GM21576 (cell line): ENCODE measurements at regions not wholly inside any gene's neighbourhood (a gene's known extent, or its start where the extent isn't known, plus 50 kb on each side); places are given as distances from the start of the nearest gene placed in this dataset.
"Not testable (repeated sequence)": the region's sequence is repeated elsewhere in the genome, so short reads cannot be mapped to it uniquely, and the experiment has no call there.

ENCODE experiments used
- ATAC-seq: cut with Tn5 transposase; IDR thresholded peaks from one replicate; pipeline ENCODE4 v1.9.1; 2021; ENCODE audit warnings: mild to moderate bottlenecking, moderate library complexity; ENCODE audit not compliant: unreplicated experiment

DNA sequence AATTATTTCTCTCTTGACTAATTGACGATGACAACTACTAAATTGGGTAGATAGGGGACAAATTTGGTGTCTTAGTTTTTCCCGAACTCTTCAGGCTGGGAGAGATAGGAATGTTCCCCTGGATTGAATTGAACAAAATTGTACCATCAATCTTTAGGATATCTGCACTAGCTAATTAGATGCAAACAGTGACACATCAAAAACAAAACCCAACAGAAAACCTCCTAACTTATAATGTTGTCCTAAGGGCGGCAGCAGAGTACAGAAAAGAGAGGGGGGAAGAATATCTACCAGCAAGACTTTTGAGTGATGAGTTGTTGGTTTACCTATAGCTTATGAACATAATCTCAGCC, 342.9 kb downstream of the INSIG2 start:
- ATAC-seq = no peak

DNA sequence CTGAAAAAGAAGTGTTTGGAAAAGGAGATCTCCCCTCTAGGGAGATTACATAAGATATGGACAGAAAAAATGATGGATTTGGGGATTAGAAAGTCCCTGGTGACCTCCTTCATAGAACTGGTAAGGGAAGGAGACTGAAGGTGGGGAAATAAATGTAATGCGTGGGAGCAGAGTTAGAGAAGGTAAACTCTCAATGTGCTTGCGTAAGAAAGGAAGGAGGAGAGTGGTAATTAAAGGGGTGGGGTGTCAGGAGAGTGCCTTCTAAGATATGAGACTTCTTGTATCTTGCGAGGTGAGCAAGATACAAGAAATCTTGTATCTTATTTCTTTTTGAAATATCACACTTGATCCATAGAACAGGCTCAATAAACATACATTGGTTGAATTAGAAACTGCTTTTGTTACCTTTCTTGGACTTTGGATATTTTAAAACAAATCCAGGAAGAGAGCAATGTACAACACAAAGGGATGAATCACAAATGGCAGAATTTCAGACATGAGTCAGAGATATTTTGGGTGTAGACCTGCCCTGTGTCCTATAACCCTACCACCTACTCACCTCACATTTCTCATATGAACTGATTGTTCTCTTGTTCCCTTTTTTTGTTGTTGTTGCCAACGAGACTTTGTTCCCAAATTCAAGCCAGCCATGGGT, 342.4 kb downstream of the INSIG2 start:
- no peak for ATAC-seq

DNA sequence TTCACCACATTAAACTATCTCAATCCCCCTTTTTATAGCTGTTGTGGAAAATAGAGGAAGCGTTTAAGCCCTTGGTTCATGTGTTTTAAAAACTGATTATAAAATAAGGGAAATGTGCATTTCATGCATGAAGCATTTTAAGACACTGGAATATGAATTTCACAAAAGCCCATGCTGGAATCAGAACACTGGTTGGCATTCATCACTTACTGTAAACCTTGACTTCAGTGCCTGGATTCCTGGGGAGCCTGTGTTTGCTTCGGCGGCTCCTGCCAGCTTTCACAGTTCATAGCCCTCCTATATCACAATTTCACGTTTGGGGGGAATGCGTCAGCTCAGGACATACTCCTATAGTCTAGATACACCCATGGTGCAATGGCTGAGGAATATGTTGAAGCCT, 336.9 kb downstream of the INSIG2 start:
- no peak for ATAC-seq

DNA sequence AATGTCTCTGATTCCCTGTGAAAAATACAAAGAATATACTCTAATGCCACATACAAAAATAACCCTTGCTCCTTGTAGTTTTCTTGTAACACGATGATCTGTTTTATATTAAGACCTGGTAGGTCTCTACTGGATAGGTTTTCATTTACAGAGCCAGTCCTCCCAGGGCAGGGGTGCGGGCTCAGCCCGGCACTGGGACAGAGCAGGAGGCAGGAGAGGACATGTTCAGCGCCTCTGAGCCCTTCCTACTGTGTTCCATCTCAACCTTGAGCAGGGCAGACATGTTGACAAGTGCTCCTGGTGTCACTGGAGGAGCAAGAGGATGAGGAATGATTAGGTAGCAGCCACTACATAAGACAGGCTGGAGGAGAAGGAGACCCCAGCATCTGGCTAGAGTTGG, 335.5 kb downstream of the INSIG2 start:
- no peak for ATAC-seq

DNA sequence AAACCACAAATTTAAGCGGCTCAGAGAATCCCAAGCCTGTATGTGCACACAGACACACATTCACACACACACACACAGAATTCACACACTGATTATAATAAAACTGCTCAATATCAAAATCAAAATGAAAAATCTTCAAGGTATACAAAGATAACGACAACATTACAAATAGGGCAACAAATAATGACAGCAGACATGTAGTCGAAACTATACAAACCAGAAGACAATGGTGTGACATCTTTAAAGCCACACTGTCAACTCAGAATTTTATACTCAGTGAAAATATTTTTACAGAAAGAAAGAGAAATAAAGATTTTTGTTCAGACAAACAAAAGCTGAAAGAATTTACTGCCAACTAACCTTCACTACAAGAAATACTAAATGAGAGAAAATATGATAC, 333.4 kb downstream of the INSIG2 start:
- no peak for ATAC-seq

DNA sequence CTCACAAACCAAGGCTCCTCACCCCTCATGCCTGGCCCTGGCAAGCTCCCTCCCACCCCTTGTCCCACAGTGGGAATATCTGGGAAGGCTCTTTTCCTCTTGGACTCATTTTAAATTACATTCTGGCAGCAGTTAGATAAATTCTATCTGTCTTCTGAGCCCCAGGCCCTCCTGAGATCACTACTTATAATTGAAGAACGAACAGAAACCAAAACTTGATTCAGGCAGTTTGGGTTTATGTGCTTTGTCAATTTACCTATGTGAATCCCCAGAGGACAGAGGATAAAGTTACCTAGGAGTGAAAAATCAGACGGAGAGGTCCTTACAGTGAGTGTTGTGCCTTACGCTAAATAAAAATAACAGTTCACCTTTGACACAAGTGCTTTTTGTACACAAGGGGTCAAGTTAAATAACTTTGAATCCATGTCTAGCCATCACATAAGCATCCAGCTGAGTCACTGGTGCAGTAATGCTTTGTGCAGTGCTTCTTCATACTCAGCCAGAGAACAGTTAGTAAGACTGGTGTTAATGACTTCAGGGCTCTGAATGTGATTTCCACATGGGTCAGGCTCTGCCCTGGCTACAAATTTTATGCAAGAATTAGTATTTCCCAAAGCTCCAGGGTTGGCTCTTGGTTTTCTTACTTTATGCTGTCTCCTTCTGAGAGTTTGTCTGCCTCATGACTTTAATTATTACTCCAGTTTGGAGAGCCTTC, 329.3 kb downstream of the INSIG2 start:
- no peak for ATAC-seq

DNA sequence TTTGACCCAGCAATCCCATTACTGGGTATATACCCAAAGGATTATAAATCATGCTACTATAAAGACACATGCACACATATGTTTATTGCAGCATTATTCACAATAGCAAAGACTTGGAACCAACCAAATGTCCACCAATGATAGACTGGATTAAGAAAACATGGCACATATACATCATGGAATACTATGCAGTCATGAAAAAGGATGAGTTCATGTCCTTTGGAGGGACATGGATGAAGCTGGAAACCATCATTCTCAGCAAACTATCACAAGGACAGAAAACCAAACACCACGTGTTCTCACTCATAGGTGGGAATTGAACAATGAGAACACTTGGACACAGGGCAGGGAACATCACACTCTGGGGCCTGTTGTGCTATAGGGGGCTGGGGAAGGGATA, 326.9 kb downstream of the INSIG2 start:
- ATAC-seq = not testable (repeated sequence)

DNA sequence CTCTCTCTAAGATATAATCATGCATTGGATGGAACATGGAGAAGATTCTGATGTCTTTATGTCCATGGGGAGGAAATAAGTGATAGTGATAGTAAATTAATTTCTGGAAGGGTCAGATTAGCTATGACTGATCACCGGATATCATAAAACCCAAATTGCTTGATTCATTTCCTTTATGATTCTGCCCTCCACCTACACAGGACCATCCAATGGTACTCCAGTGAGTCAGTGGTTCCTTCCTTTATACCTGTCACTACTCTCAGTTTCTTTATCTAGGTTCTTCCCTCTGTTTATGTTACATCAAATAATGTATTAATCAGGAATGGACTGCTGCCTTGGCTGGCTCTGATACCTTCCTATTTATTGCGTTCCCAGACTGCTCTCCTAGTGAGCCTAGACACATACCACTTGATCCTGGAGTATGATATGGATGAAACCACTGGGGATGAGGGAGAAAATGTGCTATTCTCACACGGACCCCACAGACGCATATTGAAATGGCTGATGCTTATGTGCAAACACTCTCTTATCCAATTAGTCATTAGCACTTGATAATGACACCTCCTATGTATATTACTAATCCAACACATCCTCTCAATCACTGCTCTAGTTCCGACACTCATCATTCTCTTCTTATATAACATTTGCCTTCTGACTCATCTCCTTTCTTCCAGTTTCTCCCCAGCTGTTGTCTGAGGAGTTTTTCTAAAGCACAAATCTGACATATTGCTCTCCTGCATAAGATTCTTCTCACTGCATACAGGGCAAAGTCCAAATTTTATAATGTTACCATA, 315.6 kb downstream of the INSIG2 start:
- ATAC-seq = no peak

DNA sequence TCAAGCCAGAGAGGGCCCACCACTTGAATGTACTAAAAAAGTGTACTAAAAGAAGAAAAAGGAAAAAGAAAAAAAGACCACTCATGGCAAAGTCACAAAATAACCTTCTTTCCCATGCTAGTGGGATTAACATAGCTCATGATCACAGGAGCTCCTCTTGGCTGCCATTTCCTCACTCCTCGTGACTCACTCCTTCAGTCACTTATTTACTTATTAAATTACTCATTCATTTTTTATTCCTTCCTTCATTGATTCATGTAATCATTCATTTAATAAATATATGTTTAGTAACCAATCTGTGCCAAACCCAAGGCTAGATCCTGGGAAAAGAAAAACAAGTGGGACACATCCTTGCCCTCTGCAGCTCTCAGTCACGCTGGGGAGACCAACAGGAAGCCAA, 300.5 kb downstream of the INSIG2 start:
- no peak for ATAC-seq

DNA sequence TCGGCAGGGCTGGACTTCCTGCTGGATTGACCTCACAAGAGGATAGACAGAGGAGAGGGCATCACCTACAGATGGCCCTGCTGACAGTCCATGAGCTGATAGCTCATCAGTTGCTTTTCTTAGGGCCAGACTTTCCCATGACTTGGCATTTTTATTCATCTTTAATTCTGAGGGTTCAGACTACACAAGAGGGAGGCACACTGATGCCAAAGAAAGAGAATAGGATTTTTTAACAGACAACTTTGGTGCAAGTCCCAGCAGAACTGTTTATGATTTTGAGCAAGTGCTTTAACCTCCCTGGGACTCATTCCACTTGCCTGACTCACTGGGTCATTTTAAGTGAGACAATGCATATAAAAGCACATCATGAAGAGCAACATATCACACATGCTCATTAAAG, 299.2 kb downstream of the INSIG2 start:
- ATAC-seq = no peak

DNA sequence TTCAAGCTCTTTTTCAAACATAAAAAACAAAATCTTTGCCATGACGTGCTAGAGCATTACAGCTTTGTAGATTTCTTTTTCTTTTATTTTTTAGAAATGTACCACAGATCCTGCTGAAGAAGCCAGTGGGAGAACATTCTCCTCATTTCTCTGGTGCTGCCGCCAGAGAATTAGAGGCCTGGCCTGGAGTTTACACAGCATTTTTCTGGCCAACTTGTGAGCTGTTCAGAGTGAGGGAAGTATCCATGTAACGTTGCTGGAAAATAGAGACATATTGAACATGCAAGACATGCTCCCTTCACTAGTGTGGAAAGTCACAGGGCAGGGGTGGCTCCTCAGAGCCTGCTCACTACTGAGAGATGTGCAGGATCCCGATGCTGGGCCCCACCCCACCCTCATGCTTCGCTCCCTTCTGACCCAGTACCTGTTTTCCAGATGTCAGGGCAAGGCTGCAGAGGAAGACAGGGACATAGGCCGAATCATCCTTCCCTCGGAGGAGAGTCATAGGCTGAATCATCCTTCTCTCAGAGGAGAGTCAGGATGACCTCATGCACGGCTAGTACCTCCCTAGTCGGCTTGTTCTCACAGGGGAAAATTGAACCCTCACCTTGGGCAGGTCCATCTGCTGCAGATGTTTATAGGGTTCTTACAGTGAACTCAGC, 298.5 kb downstream of the INSIG2 start:
- ATAC-seq = no peak

DNA sequence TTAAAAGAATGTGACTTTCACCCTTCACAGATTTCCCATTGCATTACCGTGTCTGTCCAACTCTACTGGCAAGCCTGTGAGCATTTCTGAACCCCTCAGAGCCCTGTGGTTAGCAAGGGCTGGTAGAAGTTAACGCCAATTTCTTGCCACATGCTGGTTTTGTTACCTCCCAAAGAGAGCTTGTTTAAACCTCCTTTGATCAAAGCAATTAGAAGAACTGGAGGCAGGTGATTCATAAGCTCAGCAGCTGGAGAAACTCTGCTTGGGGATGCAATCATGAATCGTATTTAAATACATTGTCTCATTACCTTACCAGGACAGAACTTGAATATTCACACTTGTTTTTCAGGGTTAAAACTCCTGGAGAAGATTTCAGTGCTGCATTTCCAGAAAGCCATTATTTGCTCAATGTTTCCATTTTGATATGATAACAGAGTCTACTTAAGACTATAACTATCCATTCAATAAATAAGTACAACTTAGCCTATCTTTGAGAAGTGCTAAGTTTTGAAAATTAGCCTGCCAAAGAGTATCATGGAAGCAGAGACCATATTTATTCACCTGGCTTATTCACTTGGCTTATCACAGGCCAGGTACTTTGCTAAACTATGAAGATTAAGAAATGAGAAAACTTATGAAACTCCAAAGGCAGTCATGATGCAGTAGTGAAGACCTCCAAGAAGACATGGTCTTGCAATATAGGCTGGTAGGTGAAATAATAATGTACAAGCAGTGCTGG, 292.8 kb downstream of the INSIG2 start:
- ATAC-seq = no peak

DNA sequence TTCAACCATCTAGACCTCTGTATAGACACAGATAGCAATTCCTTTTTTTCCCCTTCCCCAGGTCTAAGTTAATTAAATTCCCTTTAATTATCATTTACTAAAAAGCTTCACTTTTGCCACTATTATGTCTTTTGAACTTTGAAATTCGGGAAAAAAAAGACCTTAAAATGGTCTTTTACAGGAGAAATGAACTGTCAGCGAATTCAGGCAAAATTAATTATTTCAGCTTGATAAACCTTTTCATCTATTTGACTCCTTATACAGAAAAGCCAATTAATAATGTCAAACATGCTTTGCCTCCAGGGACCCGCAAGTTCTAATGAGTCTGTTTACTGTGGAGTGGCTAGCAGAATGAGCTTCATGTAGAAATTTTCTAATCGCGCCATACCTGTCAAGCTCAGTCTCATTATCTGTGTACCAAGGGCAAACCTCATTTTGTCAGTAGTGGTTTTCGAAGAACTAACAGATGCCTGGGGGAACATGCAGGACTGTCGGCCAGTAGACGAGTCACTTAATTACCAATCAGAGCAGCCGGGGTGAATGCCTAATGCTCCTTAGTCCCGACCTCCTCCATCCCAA, 287.7 kb downstream of the INSIG2 start:
- no peak for ATAC-seq

DNA sequence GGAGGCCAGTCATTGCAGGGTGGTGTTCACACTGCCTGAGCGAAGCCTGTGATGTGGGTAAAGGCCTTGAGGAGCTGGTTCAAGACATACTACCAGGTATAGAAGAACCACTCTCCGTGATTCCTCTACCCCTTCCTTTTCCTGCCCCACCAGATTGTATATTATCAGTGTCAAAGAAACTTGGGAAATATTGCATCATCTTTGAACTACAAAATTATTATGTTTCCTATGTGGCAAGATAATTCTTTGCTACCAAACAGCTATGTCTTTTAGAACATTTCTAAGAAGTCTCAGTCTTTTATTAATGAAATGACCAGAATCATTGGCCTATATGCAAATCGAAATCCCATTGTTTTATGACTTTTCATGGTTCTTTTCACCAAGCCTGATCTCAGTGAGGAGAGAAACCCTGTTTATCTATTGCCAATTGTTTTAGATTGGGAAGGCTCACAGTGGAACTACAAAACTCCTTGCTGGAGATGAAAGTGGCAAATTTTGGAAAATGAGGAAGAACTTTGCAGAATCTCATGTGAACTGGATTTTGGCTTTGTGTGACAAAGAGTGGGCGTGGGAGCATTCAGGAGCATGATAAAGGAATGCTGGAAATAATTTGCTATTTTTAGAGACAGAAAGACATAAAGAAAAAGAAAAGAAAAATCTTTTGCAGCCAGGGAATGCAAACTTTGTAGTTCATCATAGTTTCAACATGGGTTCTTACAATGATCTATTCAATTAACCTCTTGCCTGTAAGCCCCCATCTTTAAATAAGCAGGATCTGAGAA, 286.9 kb downstream of the INSIG2 start:
- no peak for ATAC-seq

DNA sequence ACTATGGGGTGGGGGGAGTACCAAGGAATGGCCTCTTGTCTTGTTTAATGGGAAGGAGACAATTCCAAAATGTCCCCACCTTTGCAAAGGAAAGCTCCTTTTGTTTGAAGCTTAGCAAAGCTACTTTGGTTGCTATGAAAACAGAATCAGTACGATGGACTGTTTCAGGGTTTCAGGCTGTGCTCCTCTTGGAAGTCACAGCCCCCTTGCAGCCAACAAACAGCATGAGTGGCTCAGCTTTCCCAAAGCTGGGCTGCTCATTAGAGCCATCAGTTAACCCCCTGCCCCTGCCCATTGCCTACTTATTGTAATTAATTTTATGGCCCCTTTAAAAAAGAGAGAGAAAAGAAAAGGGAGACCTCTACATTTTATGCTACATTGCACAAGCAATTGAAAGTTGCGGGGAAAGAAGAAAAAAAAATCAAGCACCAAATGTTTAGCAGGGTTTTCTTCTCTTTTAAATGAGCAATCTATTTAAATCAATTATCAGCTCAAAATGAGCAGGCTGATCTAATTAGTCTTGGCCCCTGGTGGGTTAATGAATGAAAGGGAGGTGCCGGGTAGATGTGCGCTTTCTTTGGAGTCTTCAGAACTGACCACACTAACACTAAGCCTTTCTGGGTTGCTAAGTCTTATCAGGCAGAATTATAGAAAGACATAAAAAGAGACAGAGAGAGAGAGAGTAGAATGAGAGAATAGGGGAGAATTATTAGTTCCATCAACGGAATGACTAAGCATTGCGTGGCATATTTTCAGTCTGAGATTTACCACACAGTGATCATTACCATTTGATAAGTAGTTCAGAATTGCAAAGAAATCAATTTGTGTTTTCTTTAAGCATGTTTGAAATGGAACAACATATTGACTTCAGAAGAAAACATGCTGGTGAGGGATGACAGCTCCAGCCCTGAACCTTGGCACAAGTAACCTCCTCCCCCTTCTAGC, 284.9 kb downstream of the INSIG2 start:
- no peak for ATAC-seq

DNA sequence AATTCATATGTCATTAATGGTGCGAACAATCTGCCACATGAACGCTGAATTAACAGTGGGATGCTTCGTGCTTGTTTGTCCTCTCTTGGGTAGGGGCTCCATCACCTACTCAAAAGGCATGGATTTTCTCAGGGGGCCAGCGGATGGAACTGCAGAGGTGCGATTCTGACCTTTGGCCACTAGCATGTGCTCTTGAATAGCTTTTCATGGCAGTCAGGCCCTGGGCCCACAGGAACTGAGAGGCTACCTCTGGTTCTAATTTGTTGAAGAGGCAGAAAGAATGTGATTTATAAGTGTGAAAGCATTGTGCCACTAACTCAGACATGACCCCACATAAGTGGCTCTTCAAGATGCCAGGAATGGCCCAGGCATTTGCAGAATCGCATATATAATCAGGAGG, 283.2 kb downstream of the INSIG2 start:
- ATAC-seq = no peak

DNA sequence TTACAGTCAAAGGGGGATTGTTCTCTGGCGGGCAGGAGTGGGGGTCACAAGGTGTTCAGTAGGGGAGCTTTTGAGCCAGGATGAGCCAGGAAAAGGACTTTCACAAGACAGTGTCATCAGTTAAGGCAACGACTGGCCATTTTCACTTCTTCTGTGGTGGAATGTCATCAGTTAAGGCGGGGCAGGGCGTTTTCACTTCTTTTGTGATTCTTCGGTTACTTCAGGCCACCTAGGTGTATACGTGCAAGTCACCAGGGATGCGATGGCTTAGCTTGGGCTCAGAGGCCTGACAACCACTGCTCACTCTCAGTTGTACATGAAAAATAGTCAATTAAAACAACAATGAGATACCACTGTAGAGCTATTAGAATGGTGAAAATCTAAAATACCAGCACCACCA, 281.2 kb downstream of the INSIG2 start:
- not testable (repeated sequence) for ATAC-seq

DNA sequence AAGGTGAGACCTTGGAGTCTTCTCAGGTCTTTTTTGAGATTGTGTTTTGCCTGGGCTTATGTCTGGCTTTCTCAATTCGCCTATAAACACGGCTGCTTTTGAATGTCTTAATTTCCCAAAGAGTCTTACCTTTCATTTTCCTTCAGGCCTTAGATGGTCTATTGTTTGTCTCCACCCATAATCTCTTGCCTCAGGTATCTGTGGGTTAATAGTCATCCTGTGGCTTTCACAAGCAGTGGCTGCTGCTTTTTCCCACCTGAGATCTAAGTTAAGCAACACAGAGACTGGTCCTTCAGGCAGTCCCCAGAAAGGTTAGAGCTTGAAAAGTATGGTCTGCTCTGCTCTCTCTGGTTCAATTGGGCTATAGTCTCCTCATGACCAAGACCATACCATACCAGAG, 275.3 kb downstream of the INSIG2 start:
- no peak for ATAC-seq

DNA sequence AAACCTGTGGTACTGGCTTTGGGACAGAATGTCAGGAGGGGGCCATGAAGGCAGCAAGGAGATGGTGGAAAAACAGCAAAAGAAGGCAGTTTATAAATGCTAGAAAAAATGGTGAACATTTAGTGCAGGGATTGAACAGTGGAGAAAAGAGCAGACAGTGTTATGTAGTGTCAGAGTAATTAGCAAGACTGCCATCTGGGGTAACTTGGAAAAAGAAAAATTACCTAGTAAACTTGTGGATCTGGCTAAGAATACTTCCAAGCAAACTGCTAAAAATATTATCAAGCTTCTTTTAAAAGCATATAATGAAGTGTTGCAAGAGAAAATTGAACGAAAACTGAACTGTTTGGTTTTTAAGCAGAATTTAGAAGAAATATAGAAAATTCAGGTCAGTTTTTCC, 267.8 kb downstream of the INSIG2 start:
- ATAC-seq = no peak
